PC-3 (cell line): ENCODE measurements at regions not wholly inside any gene's neighbourhood (a gene's known extent, or its start where the extent isn't known, plus 50 kb on each side); places are given as distances from the start of the nearest gene placed in this dataset.

Experiments
- ATAC-seq: fragments of 200-7000 bp; cut with Tn5 transposase; 2 replicates; pipeline ENCODE4 v1.9.1; 2020; ENCODE audit warnings: mild to moderate bottlenecking, moderate library complexity
- BruUV-seq: library from RNA; stranded (reverse); fragments of 400-500 nt; replicated peaks from 2 replicates; lab custom pipeline; 2021; lab: Mats Ljungman, UMichigan
- CTCF ChIA-PET: fragments of 300-600 bp; sonication (Branson Sonifier 250); formaldehyde crosslinking; loops from one replicate; lab custom pipeline; 2022; ENCODE audit warnings: antibody characterized with exemption; lab: Charles Lee
- POLR2A ChIA-PET: fragments of 300-600 bp; sonication (Branson Sonifier 250); formaldehyde crosslinking; loops from one replicate; lab custom pipeline; 2022; ENCODE audit warnings: antibody characterized with exemption; ENCODE audit not compliant: unreplicated experiment; lab: Charles Lee
- DNase-seq: peaks from one replicate; pipeline ENCODE4 v3.0.0-alpha.2; 2015
- H2AFZ ChIP-seq: fragments of 300-600 bp; sonication (generic); 2 replicates; pipeline ENCODE4 v1.6.0; 2016; ENCODE audit warnings: antibody characterized with exemption, low read length
- H3F3A ChIP-seq: fragments of 300-600 bp; sonication (generic); one replicate; pipeline ENCODE4 v1.6.0; 2017; ENCODE audit warnings: antibody characterized with exemption, low read length, control low read depth, mild to moderate bottlenecking; ENCODE audit not compliant: unreplicated experiment
- H3K27ac ChIP-seq: fragments of 300-600 bp; sonication (generic); 2 replicates; pipeline ENCODE4 v1.5.1; 2016; ENCODE audit warnings: mild to moderate bottlenecking, low read length
- H3K27me3 ChIP-seq: fragments of 300-600 bp; sonication (generic); 2 replicates; pipeline ENCODE4 v1.6.1; 2016; ENCODE audit warnings: low read length, mixed read lengths
- H3K36me3 ChIP-seq: fragments of 300-600 bp; sonication (generic); 2 replicates; pipeline ENCODE4 v1.6.1; 2016; ENCODE audit warnings: low read depth, mixed run types, low read length, mixed read lengths
- H3K4me1 ChIP-seq: fragments of 300-600 bp; sonication (generic); 2 replicates; pipeline ENCODE4 v1.5.1; 2016; ENCODE audit warnings: low read length; ENCODE audit not compliant: insufficient read depth
- H3K4me2 ChIP-seq: fragments of 300-600 bp; sonication (generic); 2 replicates; pipeline ENCODE4 v1.6.0; 2016; ENCODE audit warnings: low read length
- H3K4me3 ChIP-seq: fragments of 300-600 bp; sonication (generic); 2 replicates; pipeline ENCODE4 v1.5.1; 2016; ENCODE audit warnings: mild to moderate bottlenecking, low read length, mixed read lengths
- H3K79me2 ChIP-seq: fragments of 300-600 bp; sonication (generic); 2 replicates; pipeline ENCODE4 v1.6.1; 2017; ENCODE audit warnings: low read length, mixed read lengths
- H3K9ac ChIP-seq: fragments of 300-600 bp; sonication (generic); 2 replicates; pipeline ENCODE4 v1.6.0; 2016; ENCODE audit warnings: mild to moderate bottlenecking, low read length
- H3K9me2 ChIP-seq: fragments of 300-600 bp; sonication (generic); replicated peaks from 2 replicates; pipeline ENCODE4 v1.6.1; 2016; ENCODE audit warnings: mixed run types, low read length, mixed read lengths
- H3K9me3 ChIP-seq: fragments of 300-600 bp; sonication (generic); 2 replicates; pipeline ENCODE4 v1.6.1; 2016; ENCODE audit warnings: low read length, mixed read lengths
- H4K20me1 ChIP-seq: fragments of 300-600 bp; sonication (generic); 2 replicates; pipeline ENCODE4 v1.6.1; 2016; ENCODE audit warnings: low read length, mixed read lengths
- EZH2 ChIP-seq: fragments of 300-600 bp; sonication (generic); IDR thresholded peaks from one replicate; pipeline ENCODE4 v1.6.1; 2017; ENCODE audit warnings: antibody characterized with exemption, mild to moderate bottlenecking, low read length; ENCODE audit not compliant: unreplicated experiment
- EZH2phosphoT487 ChIP-seq: fragments of 300-600 bp; sonication (generic); IDR thresholded peaks from 2 replicates; pipeline ENCODE4 v1.6.1; 2018; ENCODE audit warnings: mild to moderate bottlenecking, antibody characterized with exemption, low read length, borderline replicate concordance
- intact Hi-C: fragments of 100-400 bp; cut with micrococcal nuclease; formaldehyde crosslinking; loops from 2 replicates; pipeline ENCODE4 v1.9.0; 2023
- TF ChIP-seq, protein P1 (sequence below): fragments of 300-600 bp; sonication (generic); conservative IDR thresholded peaks from 2 replicates; pipeline ENCODE4 v1.5.1; 2017; ENCODE audit warnings: antibody characterized with exemption, low read depth, mild to moderate bottlenecking, low read length

GRCh38 chr6:155830531-155830930, 374.9 kb upstream of the NOX3 start:
- H4K20me1 ChIP-seq = no peaks in the 10 kb centered on the region
- intact Hi-C loops = loop anchor here (5.0 kb wide), 1 partner anchor 272 kb away; no protein-coding TSS in a partner anchor

DNA sequence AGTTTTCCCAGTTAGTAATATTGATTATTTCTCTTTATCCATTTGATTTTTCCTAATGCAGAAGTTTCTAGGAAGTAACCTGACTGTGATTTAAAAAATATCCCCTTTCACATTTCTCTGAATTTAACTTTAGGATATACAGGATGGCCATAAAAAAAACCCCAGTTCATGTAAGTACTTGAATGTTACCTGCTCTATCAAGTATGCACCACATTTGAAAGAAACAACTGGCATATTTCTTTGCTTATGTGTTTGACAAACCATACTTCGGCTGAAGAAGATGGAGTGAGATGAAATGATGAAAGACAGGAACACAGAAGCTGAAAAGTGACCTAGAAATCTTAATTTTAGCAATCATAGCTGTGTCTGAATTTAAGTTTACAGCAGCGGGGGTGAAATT, 374.0 kb upstream of the NOX3 start:
- H3K27me3 ChIP-seq = no peaks in the 10 kb centered on the region
- H3K36me3 ChIP-seq = no peaks in the 10 kb centered on the region
- H3K79me2 ChIP-seq = no peaks in the 10 kb centered on the region
- no peak overlapping the region for H3K27ac ChIP-seq
- no peaks in the 10 kb centered on the region for H3K9me2 ChIP-seq
- no peak for TF ChIP-seq EZH2phosphoT487
- TF ChIP-seq, protein P1, sequence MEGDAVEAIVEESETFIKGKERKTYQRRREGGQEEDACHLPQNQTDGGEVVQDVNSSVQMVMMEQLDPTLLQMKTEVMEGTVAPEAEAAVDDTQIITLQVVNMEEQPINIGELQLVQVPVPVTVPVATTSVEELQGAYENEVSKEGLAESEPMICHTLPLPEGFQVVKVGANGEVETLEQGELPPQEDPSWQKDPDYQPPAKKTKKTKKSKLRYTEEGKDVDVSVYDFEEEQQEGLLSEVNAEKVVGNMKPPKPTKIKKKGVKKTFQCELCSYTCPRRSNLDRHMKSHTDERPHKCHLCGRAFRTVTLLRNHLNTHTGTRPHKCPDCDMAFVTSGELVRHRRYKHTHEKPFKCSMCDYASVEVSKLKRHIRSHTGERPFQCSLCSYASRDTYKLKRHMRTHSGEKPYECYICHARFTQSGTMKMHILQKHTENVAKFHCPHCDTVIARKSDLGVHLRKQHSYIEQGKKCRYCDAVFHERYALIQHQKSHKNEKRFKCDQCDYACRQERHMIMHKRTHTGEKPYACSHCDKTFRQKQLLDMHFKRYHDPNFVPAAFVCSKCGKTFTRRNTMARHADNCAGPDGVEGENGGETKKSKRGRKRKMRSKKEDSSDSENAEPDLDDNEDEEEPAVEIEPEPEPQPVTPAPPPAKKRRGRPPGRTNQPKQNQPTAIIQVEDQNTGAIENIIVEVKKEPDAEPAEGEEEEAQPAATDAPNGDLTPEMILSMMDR = no peak
- intact Hi-C loops = loop anchor here (5.0 kb wide), 1 partner anchor 273 kb away; no protein-coding TSS in a partner anchor
- no peaks in the 10 kb centered on the region for H4K20me1 ChIP-seq
- no peaks in the 10 kb centered on the region for H3K4me1 ChIP-seq
- ChIA-PET CTCF (no interaction called here), POLR2A (no interaction called here)
- no peaks in the 10 kb centered on the region for H3F3A ChIP-seq
- H3K9me3 ChIP-seq = no peaks in the 10 kb centered on the region
- H3K9ac ChIP-seq = no peak overlapping the region
- DNase-seq (no peak), ATAC-seq (no peak)
- H2AFZ ChIP-seq = no peak overlapping the region; the same call in 1 of the 2 replicates
- no TSS peak for BruUV-seq
- H3K4me2 ChIP-seq = no peak overlapping the region
- H3K4me3 ChIP-seq = no peak overlapping the region

More at GRCh38 chr6:155830531-155830930, 374.9 kb upstream of the NOX3 start:
- Histone ChIP-seq H3K4me2 (no peak overlapping the region), H3K27ac (no peak overlapping the region), H3F3A (no peaks in the 10 kb centered on the region), H3K9me2 (no peaks in the 10 kb centered on the region), H3K4me3 (no peak overlapping the region), H3K79me2 (no peaks in the 10 kb centered on the region), H3K9me3 (no peaks in the 10 kb centered on the region), H3K4me1 (no peaks in the 10 kb centered on the region), H3K36me3 (no peaks in the 10 kb centered on the region), H2AFZ (no peak overlapping the region), H3K9ac (no peak overlapping the region), H3K27me3 (no peaks in the 10 kb centered on the region)
- BruUV-seq = no TSS peak
- no peak for TF ChIP-seq EZH2phosphoT487
- ATAC-seq (no peak), DNase-seq (no peak)
- ChIA-PET POLR2A (no interaction called here), CTCF (no interaction called here)

DNA sequence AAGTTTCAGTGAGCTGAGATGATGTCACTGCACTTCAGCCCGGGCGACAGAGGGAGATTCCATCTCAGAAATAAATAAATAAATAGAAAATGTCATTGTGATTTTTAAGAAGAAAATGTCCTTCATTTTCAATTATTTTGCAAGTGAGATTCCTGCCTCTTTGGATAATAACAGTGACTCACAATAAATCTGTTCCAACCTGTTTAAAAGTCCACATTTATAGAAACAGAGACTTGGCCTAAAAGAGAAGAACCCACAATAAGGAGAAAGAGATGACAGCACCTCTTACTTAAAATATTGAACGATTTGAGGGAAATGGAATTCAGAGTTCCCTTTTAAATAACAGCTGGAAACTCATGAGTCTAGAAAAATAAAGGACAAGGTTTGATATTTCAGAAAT, 373.4 kb upstream of the NOX3 start:
- ChIA-PET CTCF (no interaction called here), POLR2A (no interaction called here)
- DNase-seq = no peak
- no peak overlapping the region for H3K9ac ChIP-seq
- H3K4me3 ChIP-seq = no peak overlapping the region
- H3K27me3 ChIP-seq = no peaks in the 10 kb centered on the region
- H3K27ac ChIP-seq = no peak overlapping the region
- no peaks in the 10 kb centered on the region for H3K36me3 ChIP-seq
- H4K20me1 ChIP-seq = no peaks in the 10 kb centered on the region
- H3K9me3 ChIP-seq = no peaks in the 10 kb centered on the region
- no peaks in the 10 kb centered on the region for H3F3A ChIP-seq
- intact Hi-C loops = no loop called here
- no peak overlapping the region for H3K4me2 ChIP-seq
- H3K9me2 ChIP-seq = no peaks in the 10 kb centered on the region
- no peak overlapping the region; the same call in 1 of the 2 replicates for H2AFZ ChIP-seq
- no TSS peak for BruUV-seq
- no peak for ATAC-seq
- no peaks in the 10 kb centered on the region for H3K79me2 ChIP-seq
- TF ChIP-seq, protein P1 = no peak
- no peak for TF ChIP-seq EZH2
- no peak for TF ChIP-seq EZH2phosphoT487
- no peaks in the 10 kb centered on the region for H3K4me1 ChIP-seq
